Bronchial epithelial cell (primary cell): ENCODE measurements at regions not wholly inside any gene's neighbourhood (a gene's known extent, or its start where the extent isn't known, plus 50 kb on each side); places are given as distances from the start of the nearest gene placed in this dataset.

Source experiments
- DNase-seq: peaks from one replicate; pipeline ENCODE4 v3.0.0-alpha.2; 2010; ENCODE audit warnings: low read depth
- FAIRE-seq: peaks from 2 replicates; lab custom pipeline; 2011; peaks lifted over from hg19 to GRCh38; lab: Jason Lieb, UNC
- H3K27me3 ChIP-seq: 2 replicates; pipeline ENCODE4 v1.5.1; 2011; ENCODE audit warnings: low read length; ENCODE audit not compliant: control insufficient read depth, insufficient read depth
- H3K36me3 ChIP-seq: 2 replicates; pipeline ENCODE4 v1.5.1; 2011; ENCODE audit warnings: low read length; ENCODE audit not compliant: control insufficient read depth, insufficient read depth
- H3K4me3 ChIP-seq: 2 replicates; pipeline ENCODE4 v1.5.1; 2011; ENCODE audit warnings: mild to moderate bottlenecking, low read depth, low read length, control low read depth
- TF ChIP-seq, protein P1 (sequence below): IDR thresholded peaks from 2 replicates; pipeline ENCODE4 v1.5.1; 2011; ENCODE audit warnings: mild to moderate bottlenecking, moderate library complexity, low read length, control low read depth, inconsistent platforms; ENCODE audit not compliant: insufficient read depth, severe bottlenecking

DNA sequence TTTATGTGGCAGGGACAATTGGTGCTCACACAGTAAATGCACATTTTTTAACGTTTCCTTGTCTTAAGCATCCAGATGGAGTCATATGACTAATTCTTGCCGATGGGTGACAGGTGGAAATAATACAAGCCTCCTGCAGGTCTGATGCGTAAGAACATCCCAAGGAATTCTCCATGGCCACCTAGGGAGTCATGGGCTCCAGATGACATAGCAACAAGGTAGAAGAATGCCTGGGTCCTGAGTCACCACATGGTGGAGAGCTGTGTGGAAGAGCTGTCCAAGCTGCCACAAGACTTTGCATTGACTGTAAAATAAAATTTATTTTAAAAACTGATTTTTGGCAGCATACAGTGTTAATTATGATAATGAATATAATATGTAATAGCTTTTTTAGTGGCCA, 77.0 kb upstream of the MAP3K7 start:
- DNase-seq, result peak; percentile 25
- TF ChIP-seq, protein P1, sequence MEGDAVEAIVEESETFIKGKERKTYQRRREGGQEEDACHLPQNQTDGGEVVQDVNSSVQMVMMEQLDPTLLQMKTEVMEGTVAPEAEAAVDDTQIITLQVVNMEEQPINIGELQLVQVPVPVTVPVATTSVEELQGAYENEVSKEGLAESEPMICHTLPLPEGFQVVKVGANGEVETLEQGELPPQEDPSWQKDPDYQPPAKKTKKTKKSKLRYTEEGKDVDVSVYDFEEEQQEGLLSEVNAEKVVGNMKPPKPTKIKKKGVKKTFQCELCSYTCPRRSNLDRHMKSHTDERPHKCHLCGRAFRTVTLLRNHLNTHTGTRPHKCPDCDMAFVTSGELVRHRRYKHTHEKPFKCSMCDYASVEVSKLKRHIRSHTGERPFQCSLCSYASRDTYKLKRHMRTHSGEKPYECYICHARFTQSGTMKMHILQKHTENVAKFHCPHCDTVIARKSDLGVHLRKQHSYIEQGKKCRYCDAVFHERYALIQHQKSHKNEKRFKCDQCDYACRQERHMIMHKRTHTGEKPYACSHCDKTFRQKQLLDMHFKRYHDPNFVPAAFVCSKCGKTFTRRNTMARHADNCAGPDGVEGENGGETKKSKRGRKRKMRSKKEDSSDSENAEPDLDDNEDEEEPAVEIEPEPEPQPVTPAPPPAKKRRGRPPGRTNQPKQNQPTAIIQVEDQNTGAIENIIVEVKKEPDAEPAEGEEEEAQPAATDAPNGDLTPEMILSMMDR, result no peak
- H3K4me3 ChIP-seq, result no peak overlapping the region
- H3K36me3 ChIP-seq, result no peaks in the 10 kb centered on the region
- H3K27me3 ChIP-seq, result no peaks in the 10 kb centered on the region
- no peak for FAIRE-seq

DNA sequence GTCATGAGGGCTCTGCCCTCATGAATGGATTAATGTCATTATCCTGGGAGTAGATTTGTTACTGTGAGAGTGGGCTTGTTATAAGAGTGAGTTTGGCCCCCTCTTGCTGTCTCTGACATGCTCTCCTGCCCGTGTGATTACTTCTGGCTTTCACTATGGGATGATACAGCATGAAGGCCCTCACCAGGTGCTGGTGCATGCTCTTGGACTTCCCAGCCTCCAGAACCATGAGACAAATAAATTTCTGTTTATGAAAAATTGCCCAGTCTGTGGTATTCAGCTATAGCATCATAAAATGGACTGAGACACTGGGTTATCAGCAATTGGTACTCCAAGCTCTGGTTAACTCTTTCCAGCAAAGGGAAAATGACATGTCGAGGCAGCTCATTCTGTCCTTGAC, 76.2 kb upstream of the MAP3K7 start:
- H3K4me3 ChIP-seq, result no peak overlapping the region
- no peaks in the 10 kb centered on the region for H3K36me3 ChIP-seq
- TF ChIP-seq, protein P1, result no peak
- no peaks in the 10 kb centered on the region for H3K27me3 ChIP-seq
- FAIRE-seq (no peak), DNase-seq (no peak)

DNA sequence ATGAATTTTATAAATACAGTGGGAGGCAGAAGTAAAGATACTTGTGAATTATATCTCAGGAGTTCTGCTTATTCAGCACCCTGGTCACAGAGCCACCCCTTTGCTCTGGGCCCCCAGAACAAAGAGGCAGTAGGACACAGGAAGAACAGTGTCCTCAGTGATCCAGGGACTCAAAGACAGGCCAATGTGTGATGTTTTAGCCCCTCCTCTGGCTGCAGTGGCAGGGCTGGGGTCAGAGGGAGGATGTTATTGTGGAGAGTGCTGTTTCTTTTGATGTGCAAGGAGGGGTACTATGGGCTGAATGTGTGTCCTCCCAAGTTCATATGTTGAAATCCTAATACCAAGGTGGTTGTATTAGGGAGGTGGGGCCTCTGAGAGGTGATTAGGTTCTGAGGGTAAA, 74.1 kb upstream of the MAP3K7 start:
- FAIRE-seq (no peak), DNase-seq (no peak)
- Histone ChIP-seq H3K4me3 (no peak overlapping the region), H3K36me3 (no peaks in the 10 kb centered on the region), H3K27me3 (no peaks in the 10 kb centered on the region)
- TF ChIP-seq, protein P1, result no peak

DNA sequence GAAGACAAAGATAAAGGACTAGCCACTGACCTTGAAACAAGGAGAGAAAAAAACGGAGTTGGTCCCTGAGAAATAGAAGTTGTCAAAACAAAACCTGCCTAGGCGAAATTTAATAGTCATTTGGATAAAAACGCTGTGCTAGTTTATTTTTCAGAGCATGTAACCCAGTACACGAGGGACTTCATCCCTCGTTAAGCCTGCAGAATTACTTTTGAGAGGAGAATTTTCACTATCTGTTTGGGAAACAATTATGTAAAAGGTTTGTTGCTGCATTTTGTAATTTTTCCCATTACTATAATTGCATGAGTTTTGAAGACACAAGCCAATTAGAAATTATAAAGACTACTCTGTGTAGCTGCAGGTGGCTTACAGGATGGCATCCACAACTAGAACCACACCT, 71.6 kb upstream of the MAP3K7 start:
- no peaks in the 10 kb centered on the region for H3K27me3 ChIP-seq
- TF ChIP-seq, protein P1, result no peak
- DNase-seq, result no peak
- no peak overlapping the region for H3K4me3 ChIP-seq
- no peak for FAIRE-seq
- no peaks in the 10 kb centered on the region for H3K36me3 ChIP-seq

DNA sequence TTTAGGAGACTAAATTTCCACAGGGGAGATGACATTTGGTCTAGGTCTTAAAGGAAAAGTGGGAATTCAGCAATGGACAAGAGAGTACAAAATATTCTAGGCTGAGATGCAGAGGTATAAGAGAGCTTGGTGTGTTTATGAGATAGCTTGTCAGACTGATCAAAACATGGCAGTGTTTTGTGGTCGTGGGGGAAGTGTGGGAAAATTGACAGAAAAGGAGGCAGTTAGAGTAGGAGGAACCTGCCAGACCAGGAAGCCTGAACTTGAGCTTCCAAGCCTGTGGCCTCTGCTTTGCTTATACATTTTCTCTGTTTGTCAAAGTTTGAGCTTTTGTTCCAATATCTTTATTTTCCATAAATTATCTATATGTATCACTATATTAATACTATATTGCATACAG, 69.5 kb upstream of the MAP3K7 start:
- H3K27me3 ChIP-seq, result no peaks in the 10 kb centered on the region
- H3K36me3 ChIP-seq, result no peaks in the 10 kb centered on the region
- FAIRE-seq (no peak), DNase-seq (no peak)
- TF ChIP-seq, protein P1, result no peak
- H3K4me3 ChIP-seq, result no peak overlapping the region

DNA sequence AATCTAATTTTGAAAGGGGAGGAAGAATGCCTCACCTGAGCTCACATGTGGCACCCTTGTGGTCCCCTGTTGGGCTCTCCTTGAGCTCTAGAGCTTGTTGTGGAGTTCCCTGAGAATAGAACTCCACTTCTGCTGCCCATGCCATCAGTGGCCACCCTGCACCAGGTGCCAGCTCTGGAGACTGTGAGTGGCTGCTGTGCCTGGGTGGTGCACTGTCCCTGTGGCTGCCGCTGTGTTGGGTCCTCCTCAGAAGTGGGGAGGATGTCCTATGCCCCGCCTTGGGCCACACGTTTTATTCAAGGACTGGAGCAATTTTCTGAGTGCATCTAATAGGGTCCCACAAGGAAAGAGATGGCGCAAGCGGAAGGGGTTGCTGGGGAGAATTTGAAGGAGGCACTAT, 67.9 kb upstream of the MAP3K7 start:
- DNase-seq, result no peak
- H3K27me3 ChIP-seq, result no peaks in the 10 kb centered on the region
- H3K36me3 ChIP-seq, result no peaks in the 10 kb centered on the region
- H3K4me3 ChIP-seq, result no peak overlapping the region
- FAIRE-seq, result no peak
- TF ChIP-seq, protein P1, result no peak
